ENCODE measurements at regions not wholly inside any gene's neighbourhood (a gene's known extent, or its start where the extent isn't known, plus 50 kb on each side); places are given as distances from the start of the nearest gene placed in this dataset.
"Not testable (repeated sequence)": the region's sequence is repeated elsewhere in the genome, so short reads cannot be mapped to it uniquely, and the experiment has no call there.

DNA sequence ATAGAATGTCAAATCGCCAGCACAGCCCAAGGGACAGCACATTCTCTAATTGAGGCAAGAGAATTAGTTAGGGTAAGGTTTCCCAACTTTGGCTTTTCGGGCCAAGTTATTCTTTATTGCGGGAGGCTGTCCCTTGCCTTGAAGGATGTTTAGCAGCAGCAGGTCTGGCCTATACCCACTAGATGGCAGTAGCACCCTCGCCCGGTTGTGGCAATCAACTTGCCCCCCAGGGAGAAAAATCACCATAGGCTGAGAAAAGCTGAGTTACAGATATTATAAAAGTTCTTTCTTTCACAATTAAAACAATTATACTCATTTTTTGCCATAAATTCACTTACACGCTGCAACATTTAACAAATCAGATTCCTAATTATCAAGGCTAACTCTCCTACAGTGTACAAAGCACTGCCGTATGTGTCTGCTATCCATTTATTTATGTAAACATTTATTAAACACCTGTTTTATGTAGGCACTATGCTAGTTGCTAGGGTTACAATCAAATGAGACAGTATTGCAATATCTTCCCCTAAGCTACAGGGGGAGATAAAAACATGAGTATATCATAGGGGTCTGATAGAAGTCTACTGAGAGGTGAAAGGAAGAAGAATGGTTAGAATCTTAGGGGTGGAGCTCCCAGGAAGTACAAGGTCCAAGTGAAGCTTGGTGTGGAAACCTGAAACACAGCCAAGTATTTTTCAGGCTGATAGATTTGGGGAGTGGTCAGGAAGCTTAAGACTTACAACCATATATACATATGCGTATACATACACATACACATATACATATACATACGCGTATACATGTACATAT is 452.3 kb downstream of the RAB38 start:
- H3K9ac ChIP-seq (ENCODE audit: low read depth in 1 of 2, low read length in 2 of 2): no peak overlapping the region
- no peaks in the 10 kb centered on the region for H3K36me3 ChIP-seq (ENCODE audit: control insufficient read depth in 2 of 2, insufficient read depth in 2 of 2, low read length in 2 of 2)
- no peaks in the 10 kb centered on the region for H3K27me3 ChIP-seq (ENCODE audit: control insufficient read depth in 2 of 2, insufficient read depth in 2 of 2, low read length in 2 of 2)
- H3K4me1 ChIP-seq (ENCODE audit: control insufficient read depth in 2 of 2, insufficient read depth in 2 of 2, low read length in 2 of 2): peaks cover 2 to 12% of the 10 kb centered on the region in 2 donors
- H3K9me3 ChIP-seq (ENCODE audit: control insufficient read depth in 2 of 2, low read length in 2 of 2): no peaks in the 10 kb centered on the region
- H3K4me3 ChIP-seq (ENCODE audit: low read length in 2 of 2): no peak overlapping the region
- H3K27ac ChIP-seq (ENCODE audit: low read depth in 2 of 2, low read length in 2 of 2): no peak overlapping the region

DNA sequence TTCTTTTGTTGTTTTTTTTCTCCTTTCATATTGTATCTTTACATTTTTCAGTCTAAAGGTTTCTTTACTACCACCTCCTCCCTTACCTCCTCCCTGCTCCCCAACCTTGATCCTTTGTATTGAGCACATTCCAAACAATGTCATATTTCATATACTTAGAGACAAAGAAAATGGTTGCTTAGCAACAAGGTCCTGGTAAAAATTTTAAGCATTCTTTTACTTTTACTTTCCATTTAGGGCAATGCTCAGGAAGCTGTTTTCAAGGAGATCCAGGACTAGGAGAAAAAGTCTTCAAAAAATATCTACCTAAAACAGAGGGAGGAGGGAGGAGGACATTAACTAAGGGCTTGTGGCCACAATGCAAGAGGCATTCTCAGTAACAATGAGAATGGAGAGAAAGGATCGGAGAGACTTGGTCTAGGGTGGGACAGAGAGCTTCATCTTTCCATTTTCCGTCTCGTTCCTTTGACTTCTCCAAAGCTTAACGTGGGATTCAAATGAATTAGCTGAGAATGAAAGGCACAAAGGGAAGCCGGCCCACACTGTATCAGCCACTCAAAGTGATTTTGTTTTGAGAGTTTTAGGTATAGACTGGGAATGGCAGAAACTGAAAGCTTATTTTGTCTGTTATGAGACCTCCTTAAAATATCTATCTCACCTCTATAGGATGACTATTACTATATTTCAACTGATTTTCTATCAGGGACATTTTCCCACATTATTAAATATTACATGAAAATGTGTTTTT is 455.7 kb downstream of the RAB38 start:
- Histone ChIP-seq H3K9me3 (ENCODE audit: control insufficient read depth in 2 of 2, low read length in 2 of 2) (no peaks in the 10 kb centered on the region), H3K4me3 (ENCODE audit: low read length in 2 of 2) (no peak overlapping the region), H3K4me1 (ENCODE audit: control insufficient read depth in 2 of 2, insufficient read depth in 2 of 2, low read length in 2 of 2) (peaks cover 2 to 8% of the 10 kb centered on the region in 2 donors), H3K27ac (ENCODE audit: low read depth in 2 of 2, low read length in 2 of 2) (no peak overlapping the region), H3K9ac (ENCODE audit: low read depth in 1 of 2, low read length in 2 of 2) (no peak overlapping the region), H3K27me3 (ENCODE audit: control insufficient read depth in 2 of 2, insufficient read depth in 2 of 2, low read length in 2 of 2) (no peaks in the 10 kb centered on the region), H3K36me3 (ENCODE audit: control insufficient read depth in 2 of 2, insufficient read depth in 2 of 2, low read length in 2 of 2) (no peaks in the 10 kb centered on the region)

DNA sequence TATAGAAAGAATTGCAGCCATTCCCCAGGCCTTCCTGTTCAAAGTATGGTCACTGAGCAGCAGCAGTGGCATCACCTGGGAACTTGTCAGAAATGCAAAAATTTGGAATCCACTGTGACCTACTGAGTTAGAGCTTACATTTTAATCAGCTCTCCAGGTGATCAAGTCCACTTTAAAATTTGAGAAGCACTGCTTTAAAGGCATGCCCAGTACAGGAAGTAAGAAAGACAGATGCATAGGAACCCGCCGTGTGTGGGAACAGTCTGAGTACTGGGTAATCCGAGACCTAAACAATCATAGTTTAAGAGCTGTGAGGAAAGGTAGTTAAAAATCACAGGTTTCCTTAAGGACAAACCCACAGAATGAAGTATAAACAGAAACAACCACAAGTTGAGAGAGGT is 462.4 kb downstream of the RAB38 start:
- no peak overlapping the region for H3K4me3 ChIP-seq (ENCODE audit: low read length in 2 of 2)
- no peak overlapping the region for H3K27ac ChIP-seq (ENCODE audit: low read depth in 2 of 2, low read length in 2 of 2)
- no peaks in the 10 kb centered on the region for H3K27me3 ChIP-seq (ENCODE audit: control insufficient read depth in 2 of 2, insufficient read depth in 2 of 2, low read length in 2 of 2)
- no peaks in the 10 kb centered on the region for H3K4me1 ChIP-seq (ENCODE audit: control insufficient read depth in 2 of 2, insufficient read depth in 2 of 2, low read length in 2 of 2)
- no peaks in the 10 kb centered on the region for H3K36me3 ChIP-seq (ENCODE audit: control insufficient read depth in 2 of 2, insufficient read depth in 2 of 2, low read length in 2 of 2)
- no peaks in the 10 kb centered on the region for H3K9me3 ChIP-seq (ENCODE audit: control insufficient read depth in 2 of 2, low read length in 2 of 2)
- H3K9ac ChIP-seq (ENCODE audit: low read depth in 1 of 2, low read length in 2 of 2): no peak overlapping the region

DNA sequence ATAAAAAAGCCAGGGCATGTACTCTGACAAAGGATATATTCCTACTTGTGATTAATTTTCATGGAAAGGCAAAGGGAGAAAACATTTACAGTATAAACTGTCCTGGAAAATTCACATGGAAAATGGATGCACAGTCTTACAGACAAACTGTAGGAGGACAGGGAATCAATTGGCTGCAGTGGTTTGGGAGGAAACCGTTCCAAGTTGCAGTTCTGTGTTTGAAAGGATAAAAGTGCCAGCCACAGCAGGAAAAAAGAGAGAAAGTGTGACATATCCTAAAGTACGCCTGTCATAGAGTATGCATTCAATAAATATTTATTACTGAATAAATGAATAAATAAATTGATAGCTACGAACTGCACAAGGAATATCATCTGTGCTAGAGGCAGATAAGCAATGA is 462.9 kb downstream of the RAB38 start:
- Histone ChIP-seq H3K4me1 (ENCODE audit: control insufficient read depth in 2 of 2, insufficient read depth in 2 of 2, low read length in 2 of 2) (no peaks in the 10 kb centered on the region), H3K9me3 (ENCODE audit: control insufficient read depth in 2 of 2, low read length in 2 of 2) (no peaks in the 10 kb centered on the region), H3K27me3 (ENCODE audit: control insufficient read depth in 2 of 2, insufficient read depth in 2 of 2, low read length in 2 of 2) (no peaks in the 10 kb centered on the region), H3K27ac (ENCODE audit: low read depth in 2 of 2, low read length in 2 of 2) (no peak overlapping the region), H3K36me3 (ENCODE audit: control insufficient read depth in 2 of 2, insufficient read depth in 2 of 2, low read length in 2 of 2) (no peaks in the 10 kb centered on the region), H3K9ac (ENCODE audit: low read depth in 1 of 2, low read length in 2 of 2) (no peak overlapping the region), H3K4me3 (ENCODE audit: low read length in 2 of 2) (no peak overlapping the region)

DNA sequence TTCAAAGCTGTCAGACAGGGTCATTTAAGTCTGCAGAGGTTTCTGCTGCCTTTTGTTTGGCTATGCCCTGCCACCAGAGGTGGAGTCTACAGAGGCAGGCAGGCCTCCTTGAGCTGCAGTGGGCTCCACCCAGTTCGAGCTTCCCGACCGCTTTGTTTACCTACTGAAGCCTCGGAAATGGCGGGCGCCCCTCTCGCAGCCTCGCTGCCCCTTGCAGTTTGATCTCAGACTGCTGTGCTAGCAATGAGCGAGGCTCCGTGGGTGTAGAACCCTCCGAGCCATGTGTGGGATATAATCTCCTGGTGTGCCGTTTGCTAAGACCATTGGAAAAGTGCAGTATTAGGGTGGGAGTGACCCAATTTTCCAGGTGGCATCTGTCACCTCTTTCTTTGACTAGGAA is 471.7 kb downstream of the RAB38 start:
- not testable (repeated sequence) for H3K9me3 ChIP-seq (ENCODE audit: control insufficient read depth in 2 of 2, low read length in 2 of 2); H3K4me3 ChIP-seq (ENCODE audit: low read length in 2 of 2); H3K36me3 ChIP-seq (ENCODE audit: control insufficient read depth in 2 of 2, insufficient read depth in 2 of 2, low read length in 2 of 2); H3K4me1 ChIP-seq (ENCODE audit: control insufficient read depth in 2 of 2, insufficient read depth in 2 of 2, low read length in 2 of 2); H3K27me3 ChIP-seq (ENCODE audit: control insufficient read depth in 2 of 2, insufficient read depth in 2 of 2, low read length in 2 of 2); H3K9ac ChIP-seq (ENCODE audit: low read depth in 1 of 2, low read length in 2 of 2); H3K27ac ChIP-seq (ENCODE audit: low read depth in 2 of 2, low read length in 2 of 2)

DNA sequence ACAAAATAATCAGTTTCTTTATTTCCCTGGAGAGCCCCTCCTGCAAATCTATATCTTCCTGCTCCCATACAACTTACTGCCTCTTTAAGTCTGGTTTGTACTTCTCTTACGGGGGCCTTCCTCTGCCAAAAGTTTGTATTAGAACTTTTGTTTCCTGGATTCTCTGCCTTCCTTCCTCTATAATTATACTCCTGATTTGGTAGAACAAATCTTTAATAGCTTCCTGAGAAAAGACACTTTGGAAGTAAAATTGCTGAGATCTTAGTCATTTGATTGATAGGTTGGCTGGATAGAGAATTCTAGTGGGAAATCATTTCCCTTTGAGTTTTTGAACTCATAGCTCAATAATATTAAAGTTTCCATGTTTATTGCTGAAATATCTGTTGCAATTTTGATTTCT is 499.2 kb downstream of the RAB38 start:
- Histone ChIP-seq H3K9me3 (ENCODE audit: control insufficient read depth in 2 of 2, low read length in 2 of 2) (no peaks in the 10 kb centered on the region), H3K9ac (ENCODE audit: low read depth in 1 of 2, low read length in 2 of 2) (no peak overlapping the region), H3K27me3 (ENCODE audit: control insufficient read depth in 2 of 2, insufficient read depth in 2 of 2, low read length in 2 of 2) (no peaks in the 10 kb centered on the region), H3K4me3 (ENCODE audit: low read length in 2 of 2) (no peak overlapping the region), H3K36me3 (ENCODE audit: control insufficient read depth in 2 of 2, insufficient read depth in 2 of 2, low read length in 2 of 2) (no peaks in the 10 kb centered on the region), H3K4me1 (ENCODE audit: control insufficient read depth in 2 of 2, insufficient read depth in 2 of 2, low read length in 2 of 2) (no peaks in the 10 kb centered on the region), H3K27ac (ENCODE audit: low read depth in 2 of 2, low read length in 2 of 2) (no peak overlapping the region)

DNA sequence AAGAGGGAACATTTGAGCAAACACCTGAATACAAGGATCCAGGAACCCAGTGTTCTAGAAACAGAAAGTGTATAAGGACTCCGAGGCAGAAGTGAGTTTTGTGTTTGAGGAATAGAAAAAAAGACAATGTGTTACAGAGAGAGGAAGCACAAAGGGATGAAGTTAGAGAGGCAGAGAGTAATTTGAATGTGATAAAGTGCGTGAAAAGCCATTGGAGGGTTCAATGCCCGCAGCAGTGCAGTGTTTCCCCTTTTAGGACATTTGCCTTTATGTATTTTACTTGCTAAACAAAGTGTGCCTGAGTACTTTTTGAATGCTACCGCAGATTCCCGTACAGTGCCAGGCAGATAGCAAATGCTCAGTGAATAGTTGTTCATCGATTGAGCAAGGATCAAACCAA is 508.5 kb downstream of the RAB38 start:
- H3K4me3 ChIP-seq (ENCODE audit: low read length in 2 of 2): no peak overlapping the region
- no peaks in the 10 kb centered on the region for H3K4me1 ChIP-seq (ENCODE audit: control insufficient read depth in 2 of 2, insufficient read depth in 2 of 2, low read length in 2 of 2)
- H3K27me3 ChIP-seq (ENCODE audit: control insufficient read depth in 2 of 2, insufficient read depth in 2 of 2, low read length in 2 of 2): no peaks in the 10 kb centered on the region
- no peaks in the 10 kb centered on the region for H3K9me3 ChIP-seq (ENCODE audit: control insufficient read depth in 2 of 2, low read length in 2 of 2)
- no peak overlapping the region for H3K27ac ChIP-seq (ENCODE audit: low read depth in 2 of 2, low read length in 2 of 2)
- H3K36me3 ChIP-seq (ENCODE audit: control insufficient read depth in 2 of 2, insufficient read depth in 2 of 2, low read length in 2 of 2): no peaks in the 10 kb centered on the region
- H3K9ac ChIP-seq (ENCODE audit: low read depth in 1 of 2, low read length in 2 of 2): no peak overlapping the region

DNA sequence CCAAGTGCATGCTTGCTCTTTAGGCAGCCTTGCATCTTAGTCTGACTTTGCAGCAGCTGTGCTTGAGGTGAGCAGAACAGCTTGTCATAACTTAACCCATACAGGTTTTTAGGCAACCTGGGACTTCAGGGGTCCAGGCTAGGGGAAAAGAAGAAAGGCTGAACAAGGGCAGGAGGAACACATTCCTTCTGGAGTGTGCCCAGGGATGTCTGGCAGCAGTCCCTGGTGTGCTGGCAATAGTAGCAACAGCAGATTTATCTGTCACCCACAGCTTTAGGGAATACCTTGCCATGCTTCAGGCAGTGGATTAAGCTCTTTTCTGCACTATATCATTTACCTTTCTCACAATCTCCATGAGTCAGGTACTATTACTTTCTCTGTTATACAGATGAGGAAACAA is 513.0 kb downstream of the RAB38 start:
- no peaks in the 10 kb centered on the region for H3K27me3 ChIP-seq (ENCODE audit: control insufficient read depth in 2 of 2, insufficient read depth in 2 of 2, low read length in 2 of 2)
- no peak overlapping the region for H3K27ac ChIP-seq (ENCODE audit: low read depth in 2 of 2, low read length in 2 of 2)
- no peak overlapping the region for H3K4me3 ChIP-seq (ENCODE audit: low read length in 2 of 2)
- no peaks in the 10 kb centered on the region for H3K9me3 ChIP-seq (ENCODE audit: control insufficient read depth in 2 of 2, low read length in 2 of 2)
- H3K36me3 ChIP-seq (ENCODE audit: control insufficient read depth in 2 of 2, insufficient read depth in 2 of 2, low read length in 2 of 2): no peaks in the 10 kb centered on the region
- H3K4me1 ChIP-seq (ENCODE audit: control insufficient read depth in 2 of 2, insufficient read depth in 2 of 2, low read length in 2 of 2): no peaks in the 10 kb centered on the region
- no peak overlapping the region for H3K9ac ChIP-seq (ENCODE audit: low read depth in 1 of 2, low read length in 2 of 2)

DNA sequence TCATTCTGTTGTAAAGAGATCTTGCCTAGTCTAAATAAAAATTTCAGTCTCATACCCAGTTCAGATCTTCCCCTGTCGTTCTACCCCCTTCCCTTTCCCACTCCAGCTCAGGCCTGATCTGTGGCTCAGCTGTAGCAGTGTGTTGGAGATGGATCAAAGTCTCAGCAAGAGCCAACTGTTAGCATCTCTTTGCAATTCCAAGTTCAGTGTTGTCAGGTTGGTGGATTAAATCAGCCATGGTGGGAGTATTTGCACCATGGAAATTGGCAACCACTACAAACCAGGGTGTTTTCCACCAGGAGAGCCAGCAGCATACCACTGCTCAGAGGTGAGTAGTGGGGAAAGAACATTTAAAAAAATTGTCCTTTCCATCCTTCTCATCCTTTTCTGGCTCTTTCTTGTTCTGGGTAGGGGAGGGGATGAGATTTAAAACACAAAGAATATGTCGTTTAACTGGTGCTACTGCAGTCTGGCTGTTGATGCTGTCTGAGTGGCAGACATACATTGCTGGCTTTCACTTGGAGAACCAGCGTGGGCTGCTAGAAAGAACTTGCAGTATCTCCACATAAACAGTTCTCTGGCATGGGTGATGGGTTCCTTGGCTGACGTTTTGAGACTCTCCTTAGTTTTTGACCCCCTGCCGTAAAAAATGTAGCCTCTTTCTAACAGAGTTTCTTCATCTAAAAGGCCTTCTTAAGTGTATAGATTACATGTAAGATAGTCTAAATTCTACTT is 514.1 kb downstream of the RAB38 start:
- no peaks in the 10 kb centered on the region for H3K4me1 ChIP-seq (ENCODE audit: control insufficient read depth in 2 of 2, insufficient read depth in 2 of 2, low read length in 2 of 2)
- no peak overlapping the region for H3K4me3 ChIP-seq (ENCODE audit: low read length in 2 of 2)
- H3K27me3 ChIP-seq (ENCODE audit: control insufficient read depth in 2 of 2, insufficient read depth in 2 of 2, low read length in 2 of 2): no peaks in the 10 kb centered on the region
- H3K27ac ChIP-seq (ENCODE audit: low read depth in 2 of 2, low read length in 2 of 2): no peak overlapping the region
- no peak overlapping the region for H3K9ac ChIP-seq (ENCODE audit: low read depth in 1 of 2, low read length in 2 of 2)
- H3K9me3 ChIP-seq (ENCODE audit: control insufficient read depth in 2 of 2, low read length in 2 of 2): no peaks in the 10 kb centered on the region
- H3K36me3 ChIP-seq (ENCODE audit: control insufficient read depth in 2 of 2, insufficient read depth in 2 of 2, low read length in 2 of 2): no peaks in the 10 kb centered on the region

DNA sequence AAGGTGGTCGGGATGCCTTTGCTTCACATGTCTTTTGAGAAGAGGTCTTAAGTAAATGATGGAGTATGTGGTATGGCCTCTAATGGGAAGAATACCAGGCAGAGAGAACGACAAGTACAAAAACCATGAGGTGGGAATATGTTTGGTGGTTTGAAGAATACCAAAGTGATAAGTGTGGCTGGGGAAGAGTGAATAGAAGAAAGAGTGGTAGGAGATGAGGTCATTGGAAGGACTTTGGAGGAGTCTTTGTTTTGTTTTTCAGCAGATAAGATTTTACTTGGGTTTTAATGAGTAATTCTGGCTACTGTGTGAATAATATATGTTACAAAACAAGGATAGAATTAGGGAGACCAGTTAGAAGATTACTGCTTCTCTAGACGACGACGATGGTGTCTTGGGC is 515.4 kb downstream of the RAB38 start:
- H3K9me3 ChIP-seq (ENCODE audit: control insufficient read depth in 2 of 2, low read length in 2 of 2): no peaks in the 10 kb centered on the region
- H3K36me3 ChIP-seq (ENCODE audit: control insufficient read depth in 2 of 2, insufficient read depth in 2 of 2, low read length in 2 of 2): no peaks in the 10 kb centered on the region
- no peak overlapping the region for H3K4me3 ChIP-seq (ENCODE audit: low read length in 2 of 2)
- H3K27me3 ChIP-seq (ENCODE audit: control insufficient read depth in 2 of 2, insufficient read depth in 2 of 2, low read length in 2 of 2): no peaks in the 10 kb centered on the region
- no peak overlapping the region for H3K27ac ChIP-seq (ENCODE audit: low read depth in 2 of 2, low read length in 2 of 2)
- H3K9ac ChIP-seq (ENCODE audit: low read depth in 1 of 2, low read length in 2 of 2): no peak overlapping the region
- no peaks in the 10 kb centered on the region for H3K4me1 ChIP-seq (ENCODE audit: control insufficient read depth in 2 of 2, insufficient read depth in 2 of 2, low read length in 2 of 2)

Data from mucosa of rectum (tissue), 2 donors.